Ectodermal cell (in vitro differentiated cells): ENCODE measurements at regions not wholly inside any gene's neighbourhood (a gene's known extent, or its start where the extent isn't known, plus 50 kb on each side); places are given as distances from the start of the nearest gene placed in this dataset.

Experiments
- H3K27ac ChIP-seq: 2 replicates; pipeline ENCODE4 v1.7.0; 2013; ENCODE audit warnings: mild to moderate bottlenecking, low read depth, low read length; ENCODE audit not compliant: insufficient read depth, poor library complexity, severe bottlenecking
- H3K27me3 ChIP-seq: 2 replicates; pipeline ENCODE4 v1.7.0; 2013; ENCODE audit warnings: mild to moderate bottlenecking, low read length; ENCODE audit not compliant: insufficient read depth, control insufficient read depth, poor library complexity, severe bottlenecking
- H3K36me3 ChIP-seq: one replicate; pipeline ENCODE4 v1.7.0; 2013; ENCODE audit warnings: low read length; ENCODE audit not compliant: control insufficient read depth, insufficient read depth
- H3K4me1 ChIP-seq: one replicate; pipeline ENCODE4 v1.7.0; 2013; ENCODE audit warnings: low read length; ENCODE audit not compliant: control insufficient read depth, insufficient read depth
- H3K4me3 ChIP-seq: 2 replicates; pipeline ENCODE4 v1.7.0; 2013; ENCODE audit warnings: low read depth, low read length, control low read depth; ENCODE audit not compliant: insufficient read depth
- H3K9me3 ChIP-seq: 2 replicates; pipeline ENCODE4 v1.7.0; 2013; ENCODE audit warnings: mild to moderate bottlenecking, low read length, moderate library complexity; ENCODE audit not compliant: control insufficient read depth
- WGBS, 2 experiments: methylation state at CpG; one replicate each; pipeline ENCODE4 v1.1.7; 2013; ENCODE audit warnings: missing lambda C conversion rate in 2 of 2; 5-methylcytosine and 5-hydroxymethylcytosine counted together

GRCh38 chr9:106535439-106535838, 327.5 kb upstream of the ZNF462 start:
- no peaks in the 10 kb centered on the region for H3K27me3 ChIP-seq
- no peaks in the 10 kb centered on the region for H3K9me3 ChIP-seq
- no peaks in the 10 kb centered on the region for H3K36me3 ChIP-seq
- 52 to 68% methylated on average over 1 of the region's 1 CpG for WGBS, 2 experiments
- no peak overlapping the region for H3K4me3 ChIP-seq
- no peak overlapping the region for H3K27ac ChIP-seq
- H3K4me1 ChIP-seq: no peaks in the 10 kb centered on the region

GRCh38 chr9:106557996-106558667, 304.8 kb upstream of the ZNF462 start:
- Histone ChIP-seq H3K36me3 (no peaks in the 10 kb centered on the region), H3K27me3 (no peaks in the 10 kb centered on the region), H3K4me3 (no peak overlapping the region), H3K27ac (no peak overlapping the region), H3K9me3 (no peaks in the 10 kb centered on the region), H3K4me1 (no peaks in the 10 kb centered on the region)
- WGBS, 2 experiments: 89 to 92% methylated on average over 10 to 11 of the region's 11 CpGs

GRCh38 chr9:106560540-106560939, 302.4 kb upstream of the ZNF462 start:
- Histone ChIP-seq H3K9me3 (no peaks in the 10 kb centered on the region), H3K27me3 (no peaks in the 10 kb centered on the region), H3K4me1 (no peaks in the 10 kb centered on the region), H3K4me3 (no peak overlapping the region), H3K36me3 (no peaks in the 10 kb centered on the region), H3K27ac (no peak overlapping the region)
- 93 to 100% methylated on average over 1 of the region's 1 CpG for WGBS, 2 experiments

GRCh38 chr9:106575823-106576222, 287.1 kb upstream of the ZNF462 start:
- H3K27me3 ChIP-seq: no peaks in the 10 kb centered on the region
- H3K27ac ChIP-seq: peak overlapping the region; percentile 87
- no peaks in the 10 kb centered on the region for H3K9me3 ChIP-seq
- 48 to 50% methylated on average over 5 of the region's 5 CpGs for WGBS, 2 experiments
- H3K36me3 ChIP-seq: no peaks in the 10 kb centered on the region
- H3K4me3 ChIP-seq: no peak overlapping the region
- peaks cover 20% of the 10 kb centered on the region for H3K4me1 ChIP-seq

GRCh38 chr9:106576232-106576760, 286.7 kb upstream of the ZNF462 start:
- no peaks in the 10 kb centered on the region for H3K9me3 ChIP-seq
- peak overlapping the region; percentile 87 for H3K27ac ChIP-seq
- WGBS, 2 experiments: 79 to 81% methylated on average over 7 of the region's 7 CpGs
- no peaks in the 10 kb centered on the region for H3K36me3 ChIP-seq
- no peaks in the 10 kb centered on the region for H3K27me3 ChIP-seq
- no peak overlapping the region for H3K4me3 ChIP-seq
- H3K4me1 ChIP-seq: peaks cover 20% of the 10 kb centered on the region

GRCh38 chr9:106577121-106577520, 285.8 kb upstream of the ZNF462 start:
- Histone ChIP-seq H3K36me3 (no peaks in the 10 kb centered on the region), H3K27me3 (no peaks in the 10 kb centered on the region), H3K4me1 (peaks cover 20% of the 10 kb centered on the region), H3K9me3 (no peaks in the 10 kb centered on the region), H3K27ac (no peak overlapping the region), H3K4me3 (no peak overlapping the region)

GRCh38 chr9:106580546-106580945, 282.4 kb upstream of the ZNF462 start:
- Histone ChIP-seq H3K27me3 (no peaks in the 10 kb centered on the region), H3K4me1 (peaks cover 27% of the 10 kb centered on the region), H3K4me3 (no peak overlapping the region), H3K9me3 (no peaks in the 10 kb centered on the region), H3K27ac (no peak overlapping the region), H3K36me3 (no peaks in the 10 kb centered on the region)
- 100% methylated on average over 1 of the region's 1 CpG for WGBS, 2 experiments

- Histone ChIP-seq H3K27ac (no peak overlapping the region), H3K4me3 (no peak overlapping the region)
- WGBS, 2 experiments: 92 to 94% methylated on average over 6 of the region's 6 CpGs
These were observed 281.0 kb upstream of the ZNF462 start for GRCh38 chr9:106581973-106582372.

GRCh38 chr9:106583751-106584150, 279.2 kb upstream of the ZNF462 start:
- Histone ChIP-seq H3K27ac (no peak overlapping the region), H3K36me3 (no peaks in the 10 kb centered on the region), H3K4me1 (peaks cover 7% of the 10 kb centered on the region), H3K9me3 (no peaks in the 10 kb centered on the region), H3K27me3 (no peaks in the 10 kb centered on the region), H3K4me3 (no peak overlapping the region)

More at GRCh38 chr9:106581973-106582372, 281.0 kb upstream of the ZNF462 start:
- Histone ChIP-seq H3K4me1 (peaks cover 19% of the 10 kb centered on the region), H3K27me3 (no peaks in the 10 kb centered on the region), H3K36me3 (no peaks in the 10 kb centered on the region), H3K9me3 (no peaks in the 10 kb centered on the region)

GRCh38 chr9:106587042-106587441, 275.9 kb upstream of the ZNF462 start:
- H3K4me3 ChIP-seq: no peak overlapping the region
- no peaks in the 10 kb centered on the region for H3K27me3 ChIP-seq
- H3K36me3 ChIP-seq: no peaks in the 10 kb centered on the region
- no peaks in the 10 kb centered on the region for H3K9me3 ChIP-seq
- WGBS, 2 experiments: 91 to 93% methylated on average over 2 of the region's 2 CpGs
- H3K4me1 ChIP-seq: peaks cover 7% of the 10 kb centered on the region
- H3K27ac ChIP-seq: no peak overlapping the region
